Fibroblast of lung (primary cell): ENCODE measurements at regions not wholly inside any gene's neighbourhood (a gene's known extent, or its start where the extent isn't known, plus 50 kb on each side); places are given as distances from the start of the nearest gene placed in this dataset.

Experiments
- CTCF ChIP-seq, 2 donors: IDR thresholded peaks in 1 of 2; conservative IDR thresholded peaks in 1 of 2; 1 replicate in 1 of 2; 2 replicates in 1 of 2; pipeline ENCODE4 v1.5.1; 2011 to 2012; ENCODE audit warnings: low read length in 2 of 2, control low read depth in 1 of 2, inconsistent platforms in 1 of 2, low read depth in 1 of 2, mild to moderate bottlenecking in 1 of 2
- EZH2 ChIP-seq: IDR thresholded peaks from 2 replicates; pipeline ENCODE4 v1.5.1; 2012; ENCODE audit warnings: low read length, control low read depth, mild to moderate bottlenecking; ENCODE audit errors: missing control alignments

- TF ChIP-seq CTCF (conservative IDR thresholded peaks at IDR 0.05 in 1 of 2, IDR thresholded peaks at IDR 0.05 in 1 of 2; ENCODE audit: low read depth in 1 of 2, low read length in 2 of 2): no peak
- no peak for TF ChIP-seq EZH2
Measured at GRCh38 chr3:21803604-21804003, 52.6 kb upstream of the ZNF385D start.
